Hepatocyte (in vitro differentiated cells): ENCODE measurements at regions not wholly inside any gene's neighbourhood (a gene's known extent, or its start where the extent isn't known, plus 50 kb on each side); places are given as distances from the start of the nearest gene placed in this dataset.

Source experiments
- DNase-seq: peaks from one replicate; pipeline ENCODE4 v3.0.0-alpha.2; 2016; ENCODE audit warnings: low spot score
- H2AFZ ChIP-seq: fragments of 200-600 bp; sonication (generic); 2 replicates; pipeline ENCODE4 v1.6.0; 2016; ENCODE audit warnings: antibody characterized with exemption, mild to moderate bottlenecking
- H3K27ac ChIP-seq: fragments of 200-600 bp; sonication (generic); 2 replicates; pipeline ENCODE4 v1.5.1; 2016; ENCODE audit warnings: mild to moderate bottlenecking
- H3K27me3 ChIP-seq: fragments of 200-600 bp; sonication (generic); 2 replicates; pipeline ENCODE4 v1.6.1; 2016
- H3K36me3 ChIP-seq: fragments of 200-600 bp; sonication (generic); replicated peaks from 2 replicates; pipeline ENCODE4 v1.5.1; 2016; ENCODE audit warnings: low read depth; ENCODE audit not compliant: insufficient read depth
- H3K4me1 ChIP-seq: fragments of 200-600 bp; sonication (generic); 2 replicates; pipeline ENCODE4 v1.5.1; 2016; ENCODE audit warnings: mild to moderate bottlenecking, moderate library complexity; ENCODE audit not compliant: insufficient read depth
- H3K4me2 ChIP-seq: fragments of 200-600 bp; sonication (generic); 2 replicates; pipeline ENCODE4 v1.6.0; 2016
- H3K4me3 ChIP-seq: fragments of 200-600 bp; sonication (generic); 2 replicates; pipeline ENCODE4 v1.5.1; 2016; ENCODE audit warnings: mild to moderate bottlenecking
- H3K79me2 ChIP-seq: fragments of 200-600 bp; sonication (generic); 2 replicates; pipeline ENCODE4 v1.6.0; 2017; ENCODE audit warnings: mild to moderate bottlenecking
- H3K9me2 ChIP-seq: fragments of 200-600 bp; sonication (generic); replicated peaks from 2 replicates; pipeline ENCODE4 v1.6.0; 2017; ENCODE audit warnings: mild to moderate bottlenecking; ENCODE audit not compliant: insufficient read depth
- H3K9me3 ChIP-seq: fragments of 200-600 bp; sonication (generic); 2 replicates; pipeline ENCODE4 v1.5.1; 2016; ENCODE audit warnings: low read depth, mild to moderate bottlenecking
- H4K20me1 ChIP-seq: fragments of 200-600 bp; sonication (generic); 2 replicates; pipeline ENCODE4 v1.6.0; 2016; ENCODE audit warnings: mild to moderate bottlenecking; ENCODE audit not compliant: insufficient read depth, poor library complexity, severe bottlenecking
- EZH2 ChIP-seq: fragments of 200-600 bp; sonication (generic); IDR thresholded peaks from 2 replicates; pipeline ENCODE4 v1.6.1; 2016; ENCODE audit warnings: antibody characterized with exemption, mild to moderate bottlenecking, borderline replicate concordance
- EZH2phosphoT487 ChIP-seq: fragments of 200-600 bp; sonication (generic); IDR thresholded peaks from one replicate; pipeline ENCODE4 v1.6.1; 2018; ENCODE audit warnings: antibody characterized with exemption, mild to moderate bottlenecking, low read depth, moderate library complexity; ENCODE audit not compliant: unreplicated experiment, severe bottlenecking
- WGBS: methylation state at CpG from one replicate; pipeline ENCODE4 v1.1.6; 2016; ENCODE audit warnings: low lambda C conversion rate; ENCODE audit errors: missing lambda C conversion rate; 5-methylcytosine and 5-hydroxymethylcytosine counted together
- TF ChIP-seq, protein P1 (sequence below): fragments of 200-600 bp; sonication (generic); IDR thresholded peaks from 2 replicates; pipeline ENCODE4 v1.5.1; 2016; ENCODE audit warnings: antibody characterized with exemption, mild to moderate bottlenecking; ENCODE audit not compliant: poor library complexity

DNA sequence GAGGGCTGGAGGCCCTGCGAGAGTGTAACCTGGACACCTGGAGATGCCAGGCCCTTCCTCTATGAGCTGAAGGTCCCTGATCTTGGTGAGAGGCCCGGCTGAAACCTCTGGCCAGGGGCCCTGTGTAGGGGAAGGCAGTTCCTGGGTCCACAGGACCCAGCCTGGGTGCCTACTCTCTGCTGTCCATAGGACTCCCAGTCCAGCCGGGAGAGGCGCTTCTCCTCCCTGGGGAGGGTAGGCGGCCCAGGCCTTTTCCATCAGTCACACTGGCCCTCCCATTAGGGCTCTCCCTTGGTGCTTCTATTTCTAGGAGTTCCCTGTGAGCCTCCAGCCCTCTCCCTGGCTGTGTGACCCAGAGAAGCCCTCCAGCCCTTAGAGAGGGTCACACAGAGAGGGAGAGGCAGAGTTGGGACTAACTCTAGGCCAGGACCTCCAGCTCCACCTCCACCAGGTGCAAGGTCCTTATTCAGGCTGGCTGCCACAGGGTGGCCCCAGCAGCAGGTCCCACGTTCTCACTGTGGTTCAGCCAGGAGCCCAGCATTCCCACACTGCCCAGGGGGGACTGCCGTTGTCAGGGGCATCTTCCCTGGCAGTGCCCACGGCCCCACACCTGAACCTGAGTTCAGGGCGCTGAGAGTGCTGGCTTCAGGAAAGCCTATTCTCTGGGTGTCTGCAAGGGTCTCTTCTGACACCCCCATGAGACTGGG, 146.8 kb downstream of the SMAD6 start:
- TF ChIP-seq EZH2 (no peak), EZH2phosphoT487 (no peak)
- TF ChIP-seq, protein P1, sequence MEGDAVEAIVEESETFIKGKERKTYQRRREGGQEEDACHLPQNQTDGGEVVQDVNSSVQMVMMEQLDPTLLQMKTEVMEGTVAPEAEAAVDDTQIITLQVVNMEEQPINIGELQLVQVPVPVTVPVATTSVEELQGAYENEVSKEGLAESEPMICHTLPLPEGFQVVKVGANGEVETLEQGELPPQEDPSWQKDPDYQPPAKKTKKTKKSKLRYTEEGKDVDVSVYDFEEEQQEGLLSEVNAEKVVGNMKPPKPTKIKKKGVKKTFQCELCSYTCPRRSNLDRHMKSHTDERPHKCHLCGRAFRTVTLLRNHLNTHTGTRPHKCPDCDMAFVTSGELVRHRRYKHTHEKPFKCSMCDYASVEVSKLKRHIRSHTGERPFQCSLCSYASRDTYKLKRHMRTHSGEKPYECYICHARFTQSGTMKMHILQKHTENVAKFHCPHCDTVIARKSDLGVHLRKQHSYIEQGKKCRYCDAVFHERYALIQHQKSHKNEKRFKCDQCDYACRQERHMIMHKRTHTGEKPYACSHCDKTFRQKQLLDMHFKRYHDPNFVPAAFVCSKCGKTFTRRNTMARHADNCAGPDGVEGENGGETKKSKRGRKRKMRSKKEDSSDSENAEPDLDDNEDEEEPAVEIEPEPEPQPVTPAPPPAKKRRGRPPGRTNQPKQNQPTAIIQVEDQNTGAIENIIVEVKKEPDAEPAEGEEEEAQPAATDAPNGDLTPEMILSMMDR = no peak
- peaks cover 40% of the 10 kb centered on the region for H3K4me1 ChIP-seq
- WGBS = 91% methylated on average over 9 of the region's 9 CpGs
- H3K36me3 ChIP-seq = no peaks in the 10 kb centered on the region
- H4K20me1 ChIP-seq = no peaks in the 10 kb centered on the region
- no peaks in the 10 kb centered on the region for H3K27me3 ChIP-seq
- no peak overlapping the region for H3K4me3 ChIP-seq
- no peak overlapping the region for H2AFZ ChIP-seq
- no peaks in the 10 kb centered on the region for H3K9me3 ChIP-seq
- no peak for DNase-seq
- peak overlapping the region; percentile 90 for H3K27ac ChIP-seq
- peaks cover 6% of the 10 kb centered on the region for H3K79me2 ChIP-seq
- H3K4me2 ChIP-seq = no peak overlapping the region
- H3K9me2 ChIP-seq = no peaks in the 10 kb centered on the region

DNA sequence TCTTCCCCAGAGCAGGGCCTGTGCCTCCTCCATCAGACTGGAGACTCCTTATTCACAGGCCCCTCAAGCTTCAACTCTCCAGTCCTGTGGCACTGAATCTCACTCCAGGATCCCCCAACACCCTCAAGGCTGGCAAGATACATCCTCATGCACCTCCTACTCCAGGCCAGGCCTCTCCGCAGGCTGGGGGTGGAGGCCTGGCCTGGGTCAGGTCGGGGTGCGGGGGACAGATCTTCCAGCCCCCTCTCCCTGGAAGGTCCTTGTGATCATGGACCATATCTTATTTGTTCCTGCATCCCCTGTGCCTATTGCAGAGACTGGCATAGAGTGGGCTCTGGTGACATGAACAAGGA, 147.3 kb downstream of the SMAD6 start:
- H2AFZ ChIP-seq = no peak overlapping the region
- 96% methylated on average over 3 of the region's 3 CpGs for WGBS
- no peak overlapping the region for H3K4me2 ChIP-seq
- H3K27me3 ChIP-seq = no peaks in the 10 kb centered on the region
- H3K4me1 ChIP-seq = peaks cover 36% of the 10 kb centered on the region
- no peaks in the 10 kb centered on the region for H4K20me1 ChIP-seq
- TF ChIP-seq EZH2phosphoT487 (no peak), EZH2 (no peak)
- TF ChIP-seq, protein P1 = no peak
- no peaks in the 10 kb centered on the region for H3K9me3 ChIP-seq
- no peak overlapping the region for H3K4me3 ChIP-seq
- H3K27ac ChIP-seq = peak overlapping the region; percentile 90
- peaks cover 5% of the 10 kb centered on the region for H3K79me2 ChIP-seq
- DNase-seq = no peak
- H3K9me2 ChIP-seq = no peaks in the 10 kb centered on the region
- no peaks in the 10 kb centered on the region for H3K36me3 ChIP-seq

DNA sequence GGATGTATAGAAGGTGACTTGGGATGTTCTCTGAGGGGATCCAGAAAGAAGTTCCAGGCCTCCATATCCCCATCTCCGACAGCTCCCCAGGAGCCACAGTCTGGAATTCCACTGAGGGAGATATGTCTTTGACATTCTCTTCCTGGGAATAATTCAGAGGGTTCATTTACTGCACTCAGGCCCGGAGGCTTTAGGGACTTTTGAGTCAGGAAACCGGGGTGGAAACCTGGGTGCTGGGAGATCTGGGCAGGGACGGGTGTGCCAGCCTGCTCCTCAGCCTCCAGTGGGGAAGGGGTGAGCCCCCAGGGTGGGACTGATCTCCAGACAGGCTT, 147.7 kb downstream of the SMAD6 start:
- no peaks in the 10 kb centered on the region for H4K20me1 ChIP-seq
- no peaks in the 10 kb centered on the region for H3K36me3 ChIP-seq
- H2AFZ ChIP-seq = no peak overlapping the region
- no peak overlapping the region for H3K4me3 ChIP-seq
- WGBS = 42% methylated on average over 4 of the region's 4 CpGs
- peaks cover 36% of the 10 kb centered on the region for H3K4me1 ChIP-seq
- TF ChIP-seq, protein P1 = no peak
- TF ChIP-seq EZH2 = no peak
- no peak for TF ChIP-seq EZH2phosphoT487
- peak overlapping the region; percentile 90 for H3K27ac ChIP-seq
- no peaks in the 10 kb centered on the region for H3K9me3 ChIP-seq
- peaks cover 1% of the 10 kb centered on the region for H3K79me2 ChIP-seq
- peak overlapping the region; percentile 61 for H3K4me2 ChIP-seq
- DNase-seq = no peak
- H3K9me2 ChIP-seq = no peaks in the 10 kb centered on the region
- H3K27me3 ChIP-seq = no peaks in the 10 kb centered on the region
